Mesothelial cell of epicardium (in vitro differentiated cells): ENCODE measurements at regions not wholly inside any gene's neighbourhood (a gene's known extent, or its start where the extent isn't known, plus 50 kb on each side); places are given as distances from the start of the nearest gene placed in this dataset.
A peak's percentile ranks its signal among the peaks of the same experiment; 100 is the strongest.

Source experiments
- DNase-seq, 2 experiments: peaks; one replicate each; pipeline ENCODE4 v3.0.0; 2021; ENCODE audit warnings: low spot score in 2 of 2; ENCODE audit not compliant: unreplicated experiment in 2 of 2
- H3K27ac Mint-ChIP-seq: 2 replicates; pipeline ENCODE4 v1.8.0; 2021; ENCODE audit warnings: mixed read lengths
- H3K27me3 Mint-ChIP-seq: 2 replicates; pipeline ENCODE4 v1.8.0; 2021; ENCODE audit warnings: low read depth, mixed read lengths
- H3K36me3 Mint-ChIP-seq: 2 replicates; pipeline ENCODE4 v1.8.0; 2021; ENCODE audit warnings: mixed read lengths
- H3K4me1 Mint-ChIP-seq: 2 replicates; pipeline ENCODE4 v1.8.0; 2021; ENCODE audit warnings: mixed read lengths
- H3K4me3 Mint-ChIP-seq: 2 replicates; pipeline ENCODE4 v1.8.0; 2021; ENCODE audit warnings: mild to moderate bottlenecking, moderate library complexity, mixed read lengths
- H3K9me3 Mint-ChIP-seq: 2 replicates; pipeline ENCODE4 v1.8.0; 2021; ENCODE audit warnings: mixed read lengths
- CTCF ChIP-seq: fragments of 200-600 bp; sonication (generic); IDR thresholded peaks from one replicate; pipeline ENCODE4 v1.5.0; 2021; ENCODE audit warnings: antibody characterized with exemption; ENCODE audit not compliant: unreplicated experiment

- TF ChIP-seq CTCF = no peak
- Mint-ChIP-seq H3K36me3 (no peaks in the 10 kb centered on the region), H3K4me1 (no peaks in the 10 kb centered on the region), H3K27ac (no peak overlapping the region), H3K9me3 (no peaks in the 10 kb centered on the region), H3K4me3 (no peak overlapping the region), H3K27me3 (peaks cover 91% of the 10 kb centered on the region)
- peak in 1 of 2 experiments; percentile 30 for DNase-seq
Observed at GRCh38 chr22:22767876-22768602, 119.6 kb upstream of the IGLL5 start.

GRCh38 chr22:22768885-22769284, 118.7 kb upstream of the IGLL5 start:
- Mint-ChIP-seq H3K4me1 (no peaks in the 10 kb centered on the region), H3K27me3 (peaks cover 92% of the 10 kb centered on the region), H3K9me3 (no peaks in the 10 kb centered on the region), H3K36me3 (no peaks in the 10 kb centered on the region), H3K4me3 (no peak overlapping the region), H3K27ac (no peak overlapping the region)
- no peak for TF ChIP-seq CTCF
- DNase-seq = peak in 1 of 2 experiments; percentile 33

GRCh38 chr22:22769434-22770279, 118.0 kb upstream of the IGLL5 start:
- no peaks in the 10 kb centered on the region for H3K4me1 Mint-ChIP-seq
- peaks cover 92% of the 10 kb centered on the region for H3K27me3 Mint-ChIP-seq
- no peaks in the 10 kb centered on the region for H3K9me3 Mint-ChIP-seq
- H3K4me3 Mint-ChIP-seq = no peak overlapping the region
- TF ChIP-seq CTCF = no peak
- H3K27ac Mint-ChIP-seq = no peak overlapping the region
- H3K36me3 Mint-ChIP-seq = no peaks in the 10 kb centered on the region
- DNase-seq = peak in 1 of 2 experiments; percentile 6

GRCh38 chr22:22770280-22770871, 117.2 kb upstream of the IGLL5 start:
- Mint-ChIP-seq H3K4me1 (no peaks in the 10 kb centered on the region), H3K9me3 (no peaks in the 10 kb centered on the region), H3K27ac (no peak overlapping the region), H3K36me3 (no peaks in the 10 kb centered on the region), H3K27me3 (peaks cover 93% of the 10 kb centered on the region), H3K4me3 (no peak overlapping the region)
- peak; percentile 56 for TF ChIP-seq CTCF
- DNase-seq = peak in 1 of 2 experiments; percentile 69

- Mint-ChIP-seq H3K36me3 (no peaks in the 10 kb centered on the region), H3K27me3 (peaks cover 98% of the 10 kb centered on the region), H3K4me1 (no peaks in the 10 kb centered on the region), H3K27ac (no peak overlapping the region), H3K9me3 (no peaks in the 10 kb centered on the region), H3K4me3 (no peak overlapping the region)
- no peak for TF ChIP-seq CTCF
- no peak for DNase-seq
Observed at GRCh38 chr22:22770881-22771280, 116.7 kb upstream of the IGLL5 start.
